WTC11 (cell line): ENCODE measurements at regions not wholly inside any gene's neighbourhood (a gene's known extent, or its start where the extent isn't known, plus 50 kb on each side); places are given as distances from the start of the nearest gene placed in this dataset.

Source experiments
- ATAC-seq: fragments of 200-7000 bp; cut with Tn5 transposase; 2 replicates; pipeline ENCODE4 v1.10.0; 2021; ENCODE audit warnings: mild to moderate bottlenecking, moderate library complexity
- CTCF ChIA-PET: fragments of 300-600 bp; sonication (Branson Sonifier 250); formaldehyde crosslinking; loops from one replicate; lab custom pipeline; 2021; ENCODE audit warnings: antibody characterized with exemption; lab: Charles Lee
- POLR2A ChIA-PET: fragments of 350-600 bp; sonication (Branson Sonifier 250); formaldehyde crosslinking; loops from one replicate; lab custom pipeline; 2021; ENCODE audit warnings: antibody characterized with exemption; lab: Charles Lee
- DNase-seq: peaks from one replicate; pipeline ENCODE4 v3.0.0; 2021; ENCODE audit warnings: low spot score
- H3K27ac Mint-ChIP-seq: 2 replicates; pipeline ENCODE4 v1.8.0; 2021; ENCODE audit warnings: mixed read lengths
- H3K27me3 Mint-ChIP-seq: 2 replicates; pipeline ENCODE4 v1.8.0; 2021; ENCODE audit warnings: low read depth, mild to moderate bottlenecking, moderate library complexity, mixed read lengths
- H3K36me3 Mint-ChIP-seq: 2 replicates; pipeline ENCODE4 v1.8.0; 2021; ENCODE audit warnings: mixed read lengths
- H3K4me1 Mint-ChIP-seq: 2 replicates; pipeline ENCODE4 v1.8.0; 2022; ENCODE audit warnings: mixed read lengths
- H3K4me3 Mint-ChIP-seq: 2 replicates; pipeline ENCODE4 v1.8.0; 2021; ENCODE audit warnings: mild to moderate bottlenecking, moderate library complexity, mixed read lengths
- H3K9me3 Mint-ChIP-seq: 2 replicates; pipeline ENCODE4 v1.8.0; 2021; ENCODE audit warnings: mixed read lengths
- ESRRA ChIP-seq: sonication (generic); formaldehyde crosslinking; IDR thresholded peaks from 2 replicates; pipeline ENCODE4 v1.8.1; 2022; ENCODE audit warnings: mild to moderate bottlenecking, missing genetic modification reagents, borderline replicate concordance
- FOXK1 ChIP-seq: sonication (generic); formaldehyde crosslinking; IDR thresholded peaks from 2 replicates; pipeline ENCODE4 v1.8.0; 2022; ENCODE audit warnings: mild to moderate bottlenecking, moderate library complexity, missing genetic modification reagents
- GABPB1 ChIP-seq: sonication (generic); formaldehyde crosslinking; IDR thresholded peaks from 2 replicates; pipeline ENCODE4 v1.8.1; 2023; ENCODE audit warnings: mild to moderate bottlenecking, missing genetic modification reagents
- IRF1 ChIP-seq: sonication (generic); formaldehyde crosslinking; IDR thresholded peaks from 2 replicates; pipeline ENCODE4 v1.8.0; 2023; ENCODE audit warnings: missing genetic modification reagents
- JUN ChIP-seq: sonication (generic); formaldehyde crosslinking; IDR thresholded peaks from 2 replicates; pipeline ENCODE4 v1.8.0; 2023; ENCODE audit warnings: mild to moderate bottlenecking, missing genetic modification reagents
- MXD4 ChIP-seq: fragments of 250-450 bp; sonication (Bioruptor Pico); IDR thresholded peaks from 2 replicates; pipeline ENCODE4 v1.8.0; 2021; ENCODE audit warnings: mild to moderate bottlenecking, moderate library complexity, borderline replicate concordance
- NR1H2 ChIP-seq: sonication (generic); formaldehyde crosslinking; IDR thresholded peaks from 2 replicates; pipeline ENCODE4 v1.9.0; 2021; ENCODE audit warnings: mild to moderate bottlenecking, moderate library complexity, missing genetic modification reagents
- NR3C1 ChIP-seq: sonication (generic); formaldehyde crosslinking; conservative IDR thresholded peaks from 2 replicates; pipeline ENCODE4 v1.8.1; 2023; ENCODE audit warnings: low read depth, mild to moderate bottlenecking, missing genetic modification reagents
- RORB ChIP-seq: fragments of 250-450 bp; sonication (Bioruptor Pico); IDR thresholded peaks from 2 replicates; pipeline ENCODE4 v1.9.0; 2021; ENCODE audit warnings: mild to moderate bottlenecking
- TEAD1 ChIP-seq: sonication (generic); formaldehyde crosslinking; IDR thresholded peaks from 2 replicates; pipeline ENCODE4 v1.8.0; 2022; ENCODE audit warnings: mild to moderate bottlenecking, missing genetic modification reagents
- TEAD4 ChIP-seq: sonication (generic); formaldehyde crosslinking; IDR thresholded peaks from 2 replicates; pipeline ENCODE4 v1.8.0; 2022; ENCODE audit warnings: mild to moderate bottlenecking, missing genetic modification reagents
- ZNF138 ChIP-seq: sonication (generic); formaldehyde crosslinking; conservative IDR thresholded peaks from 2 replicates; pipeline ENCODE4 v1.8.1; 2022; ENCODE audit warnings: mild to moderate bottlenecking, moderate library complexity, missing genetic modification reagents
- ZNF263 ChIP-seq: sonication (generic); formaldehyde crosslinking; IDR thresholded peaks from 2 replicates; pipeline ENCODE4 v1.8.1; 2022; ENCODE audit warnings: low read depth, mild to moderate bottlenecking, moderate library complexity, missing genetic modification reagents
- ZNF416 ChIP-seq: fragments of 250-450 bp; sonication (Bioruptor Pico); IDR thresholded peaks from 2 replicates; pipeline ENCODE4 v1.9.0; 2021; ENCODE audit warnings: mild to moderate bottlenecking, inconsistent platforms
- ZNF512 ChIP-seq: sonication (generic); formaldehyde crosslinking; IDR thresholded peaks from 2 replicates; pipeline ENCODE4 v1.8.1; 2022; ENCODE audit warnings: missing genetic modification reagents, borderline replicate concordance
- ZNF532 ChIP-seq: fragments of 250-450 bp; sonication (Bioruptor Pico); IDR thresholded peaks from 2 replicates; pipeline ENCODE4 v1.9.0; 2021; ENCODE audit warnings: mild to moderate bottlenecking, borderline replicate concordance
- ZNF671 ChIP-seq: fragments of 250-450 bp; sonication (Bioruptor Pico); IDR thresholded peaks from 2 replicates; pipeline ENCODE4 v1.8.0; 2021; ENCODE audit warnings: mild to moderate bottlenecking

- TF ChIP-seq ZNF532 (no peak), TEAD4 (CRISPR knock-in tag) (no peak)
Measured at GRCh38 chr20:58012731-58013510, 215.5 kb downstream of the ANKRD60 start (continued).

- POLR2A ChIA-PET: no interaction called here
- Mint-ChIP-seq H3K4me3 (no peak overlapping the region), H3K36me3 (peaks cover 2% of the 10 kb centered on the region; the same call in 1 of the 2 replicates), H3K27ac (no peak overlapping the region), H3K9me3 (peaks cover 9% of the 10 kb centered on the region)
- TF ChIP-seq ZNF671: no peak
- TF ChIP-seq JUN (CRISPR knock-in tag): no peak
- TF ChIP-seq MXD4 (CRISPR knock-in tag): no peak
- no peak for TF ChIP-seq FOXK1 (CRISPR knock-in tag)
- TF ChIP-seq, all 79 proteins: peak for 0
- ATAC-seq: no peak
- Mint-ChIP-seq H3K4me1 (peaks cover 8% of the 10 kb centered on the region), H3K27me3 (no peaks in the 10 kb centered on the region)
- CTCF ChIA-PET: no interaction called here
- no peak for DNase-seq
Measured at GRCh38 chr20:58011947-58012610, 216.4 kb downstream of the ANKRD60 start.

GRCh38 chr20:58011106-58011946 lies 217.1 kb downstream of the ANKRD60 start:
- no peak for DNase-seq
- H3K9me3 Mint-ChIP-seq: peaks cover 9% of the 10 kb centered on the region
- no peak overlapping the region for H3K27ac Mint-ChIP-seq
- no peak for ATAC-seq
- H3K4me1 Mint-ChIP-seq: peaks cover 8% of the 10 kb centered on the region
- H3K4me3 Mint-ChIP-seq: no peak overlapping the region
- TF ChIP-seq NR3C1 (CRISPR knock-in tag): no peak
- TF ChIP-seq TEAD4 (CRISPR knock-in tag): no peak
- TF ChIP-seq TEAD1 (CRISPR knock-in tag): no peak
- POLR2A ChIA-PET: no interaction called here
- CTCF ChIA-PET: no interaction called here
- no peaks in the 10 kb centered on the region for H3K27me3 Mint-ChIP-seq
- peaks cover 2% of the 10 kb centered on the region; the same call in 1 of the 2 replicates for H3K36me3 Mint-ChIP-seq

GRCh38 chr20:58010666-58011065 lies 217.8 kb downstream of the ANKRD60 start:
- POLR2A ChIA-PET: no interaction called here
- no peaks in the 10 kb centered on the region for H3K27me3 Mint-ChIP-seq
- H3K9me3 Mint-ChIP-seq: peaks cover 7% of the 10 kb centered on the region
- H3K4me1 Mint-ChIP-seq: peaks cover 8% of the 10 kb centered on the region
- no peak overlapping the region for H3K27ac Mint-ChIP-seq
- ATAC-seq (no peak), DNase-seq (no peak)
- CTCF ChIA-PET: no interaction called here
- H3K4me3 Mint-ChIP-seq: no peak overlapping the region
- H3K36me3 Mint-ChIP-seq: peaks cover 1% of the 10 kb centered on the region; the same call in 1 of the 2 replicates
- TF ChIP-seq IRF1 (CRISPR knock-in tag): no peak
- no peak for TF ChIP-seq NR1H2 (CRISPR knock-in tag)
- no peak for TF ChIP-seq ZNF263 (CRISPR knock-in tag)
- no peak for TF ChIP-seq GABPB1 (CRISPR knock-in tag)
- TF ChIP-seq RORB: no peak
- no peak for TF ChIP-seq ZNF512
- no peak for TF ChIP-seq ZNF532
- no peak for TF ChIP-seq ESRRA (CRISPR knock-in tag)
- TF ChIP-seq ZNF138 (CRISPR knock-in tag): no peak
- no peak for TF ChIP-seq ZNF416 (CRISPR knock-in tag)
